WTC11 (cell line): ENCODE measurements at regions not wholly inside any gene's neighbourhood (a gene's known extent, or its start where the extent isn't known, plus 50 kb on each side); places are given as distances from the start of the nearest gene placed in this dataset.

Experiments used
- ATAC-seq: fragments of 200-7000 bp; cut with Tn5 transposase; 2 replicates; pipeline ENCODE4 v1.10.0; 2021; ENCODE audit warnings: mild to moderate bottlenecking, moderate library complexity
- CTCF ChIA-PET: fragments of 300-600 bp; sonication (Branson Sonifier 250); formaldehyde crosslinking; loops from one replicate; lab custom pipeline; 2021; ENCODE audit warnings: antibody characterized with exemption; lab: Charles Lee
- POLR2A ChIA-PET: fragments of 350-600 bp; sonication (Branson Sonifier 250); formaldehyde crosslinking; loops from one replicate; lab custom pipeline; 2021; ENCODE audit warnings: antibody characterized with exemption; lab: Charles Lee
- DNase-seq: peaks from one replicate; pipeline ENCODE4 v3.0.0; 2021; ENCODE audit warnings: low spot score
- H3K27ac Mint-ChIP-seq: 2 replicates; pipeline ENCODE4 v1.8.0; 2021; ENCODE audit warnings: mixed read lengths
- H3K27me3 Mint-ChIP-seq: 2 replicates; pipeline ENCODE4 v1.8.0; 2021; ENCODE audit warnings: low read depth, mild to moderate bottlenecking, moderate library complexity, mixed read lengths
- H3K36me3 Mint-ChIP-seq: 2 replicates; pipeline ENCODE4 v1.8.0; 2021; ENCODE audit warnings: mixed read lengths
- H3K4me1 Mint-ChIP-seq: 2 replicates; pipeline ENCODE4 v1.8.0; 2022; ENCODE audit warnings: mixed read lengths
- H3K4me3 Mint-ChIP-seq: 2 replicates; pipeline ENCODE4 v1.8.0; 2021; ENCODE audit warnings: mild to moderate bottlenecking, moderate library complexity, mixed read lengths
- H3K9me3 Mint-ChIP-seq: 2 replicates; pipeline ENCODE4 v1.8.0; 2021; ENCODE audit warnings: mixed read lengths
- ATF1 ChIP-seq: sonication (generic); formaldehyde crosslinking; IDR thresholded peaks from 2 replicates; pipeline ENCODE4 v1.8.1; 2023; ENCODE audit warnings: mild to moderate bottlenecking, moderate library complexity, missing genetic modification reagents
- ATF3 ChIP-seq: sonication (generic); formaldehyde crosslinking; conservative IDR thresholded peaks from 2 replicates; pipeline ENCODE4 v1.8.1; 2022; ENCODE audit warnings: mild to moderate bottlenecking, missing genetic modification reagents
- E2F5 ChIP-seq: sonication (generic); formaldehyde crosslinking; IDR thresholded peaks from 2 replicates; pipeline ENCODE4 v1.8.1; 2022; ENCODE audit warnings: mild to moderate bottlenecking, moderate library complexity, missing genetic modification reagents
- EMX1 ChIP-seq: fragments of 250-450 bp; sonication (Bioruptor Pico); IDR thresholded peaks from 2 replicates; pipeline ENCODE4 v1.8.0; 2021; ENCODE audit warnings: mild to moderate bottlenecking
- ETV6 ChIP-seq: sonication (generic); formaldehyde crosslinking; IDR thresholded peaks from 2 replicates; pipeline ENCODE4 v1.8.1; 2022; ENCODE audit warnings: mild to moderate bottlenecking, missing genetic modification reagents
- GABPB1 ChIP-seq: sonication (generic); formaldehyde crosslinking; IDR thresholded peaks from 2 replicates; pipeline ENCODE4 v1.8.1; 2023; ENCODE audit warnings: mild to moderate bottlenecking, missing genetic modification reagents
- GRHL2 ChIP-seq: fragments of 250-450 bp; sonication (Bioruptor Pico); IDR thresholded peaks from 2 replicates; pipeline ENCODE4 v1.8.0; 2022; ENCODE audit warnings: mild to moderate bottlenecking, moderate library complexity; ENCODE audit not compliant: insufficient replicate concordance, severe bottlenecking
- HMGA2 ChIP-seq: fragments of 250-450 bp; sonication (Bioruptor Pico); IDR thresholded peaks from 2 replicates; pipeline ENCODE4 v1.4.0; 2021; ENCODE audit warnings: mild to moderate bottlenecking, moderate library complexity
- IRF1 ChIP-seq: sonication (generic); formaldehyde crosslinking; IDR thresholded peaks from 2 replicates; pipeline ENCODE4 v1.8.0; 2023; ENCODE audit warnings: missing genetic modification reagents
- MLX ChIP-seq: sonication (generic); formaldehyde crosslinking; IDR thresholded peaks from 2 replicates; pipeline ENCODE4 v1.8.1; 2023; ENCODE audit warnings: mild to moderate bottlenecking, missing genetic modification reagents, moderate library complexity
- NR3C1 ChIP-seq: sonication (generic); formaldehyde crosslinking; conservative IDR thresholded peaks from 2 replicates; pipeline ENCODE4 v1.8.1; 2023; ENCODE audit warnings: low read depth, mild to moderate bottlenecking, missing genetic modification reagents
- SP1 ChIP-seq: sonication (generic); formaldehyde crosslinking; conservative IDR thresholded peaks from 2 replicates; pipeline ENCODE4 v1.8.1; 2022; ENCODE audit warnings: missing genetic modification reagents
- STAT6 ChIP-seq: sonication (generic); formaldehyde crosslinking; conservative IDR thresholded peaks from 2 replicates; pipeline ENCODE4 v1.8.1; 2023; ENCODE audit warnings: mild to moderate bottlenecking, low read depth, missing genetic modification reagents, moderate library complexity
- TCF7 ChIP-seq: sonication (generic); formaldehyde crosslinking; IDR thresholded peaks from 2 replicates; pipeline ENCODE4 v1.8.0; 2022; ENCODE audit warnings: mild to moderate bottlenecking, low read depth, missing genetic modification reagents, moderate library complexity
- ZNF317 ChIP-seq: sonication (generic); formaldehyde crosslinking; IDR thresholded peaks from 2 replicates; pipeline ENCODE4 v1.8.1; 2023; ENCODE audit warnings: low read depth, mild to moderate bottlenecking, moderate library complexity, missing genetic modification reagents, borderline replicate concordance
- ZNF425 ChIP-seq: fragments of 250-450 bp; sonication (Bioruptor Pico); conservative IDR thresholded peaks from 2 replicates; pipeline ENCODE4 v1.9.0; 2021; ENCODE audit warnings: mild to moderate bottlenecking
- ZNF532 ChIP-seq: fragments of 250-450 bp; sonication (Bioruptor Pico); IDR thresholded peaks from 2 replicates; pipeline ENCODE4 v1.9.0; 2021; ENCODE audit warnings: mild to moderate bottlenecking, borderline replicate concordance
- ZSCAN18 ChIP-seq: fragments of 250-450 bp; sonication (Bioruptor Pico); IDR thresholded peaks from 2 replicates; pipeline ENCODE4 v2.1.2; 2022; ENCODE audit warnings: mild to moderate bottlenecking, moderate library complexity

GRCh38 chr6:86215323-86215722 lies 572.6 kb upstream of the SYNCRIP start:
- H3K36me3 Mint-ChIP-seq = no peaks in the 10 kb centered on the region
- POLR2A ChIA-PET = no interaction called here
- H3K9me3 Mint-ChIP-seq = peaks cover 6% of the 10 kb centered on the region; the same call in 1 of the 2 replicates
- no peak for TF ChIP-seq TCF7 (CRISPR knock-in tag)
- TF ChIP-seq GRHL2 (CRISPR knock-in tag) = no peak
- no peak for TF ChIP-seq ZNF425 (CRISPR knock-in tag)
- TF ChIP-seq, all 79 proteins: peak for 0
- no peak for ATAC-seq
- Mint-ChIP-seq H3K4me3 (no peak overlapping the region), H3K27me3 (no peaks in the 10 kb centered on the region), H3K4me1 (no peaks in the 10 kb centered on the region), H3K27ac (no peak overlapping the region)
- no peak for DNase-seq
- CTCF ChIA-PET = interaction anchor here (1.5 kb wide), 1 partner anchor 722 kb away, joined by 3 read pairs; the partner anchor contains the start of gene HTR1E

GRCh38 chr6:86205980-86206379 lies 563.3 kb upstream of the SYNCRIP start:
- ChIA-PET CTCF (no interaction called here), POLR2A (no interaction called here)
- no peak for DNase-seq
- peaks cover 27% of the 10 kb centered on the region for H3K36me3 Mint-ChIP-seq
- no peak overlapping the region for H3K4me3 Mint-ChIP-seq
- no peak for TF ChIP-seq ATF3 (CRISPR knock-in tag)
- no peak for TF ChIP-seq GRHL2 (CRISPR knock-in tag)
- no peak for TF ChIP-seq GABPB1 (CRISPR knock-in tag)
- no peak for TF ChIP-seq SP1 (CRISPR knock-in tag)
- TF ChIP-seq ETV6 = no peak
- no peak for TF ChIP-seq ZSCAN18 (CRISPR knock-in tag)
- no peak for TF ChIP-seq NR3C1 (CRISPR knock-in tag)
- no peak for ATAC-seq
- no peaks in the 10 kb centered on the region for H3K27me3 Mint-ChIP-seq
- peaks cover 21% of the 10 kb centered on the region for H3K4me1 Mint-ChIP-seq
- H3K27ac Mint-ChIP-seq = no peak overlapping the region
- peaks cover 44% of the 10 kb centered on the region for H3K9me3 Mint-ChIP-seq

- H3K27ac Mint-ChIP-seq = peak overlapping the region; percentile 94
- H3K36me3 Mint-ChIP-seq = peaks cover 35% of the 10 kb centered on the region
- ChIA-PET POLR2A (no interaction called here), CTCF (no interaction called here)
- H3K4me3 Mint-ChIP-seq = no peak overlapping the region
- H3K4me1 Mint-ChIP-seq = peaks cover 21% of the 10 kb centered on the region
- ATAC-seq = peak; percentile 78
- DNase-seq = no peak
- peaks cover 57% of the 10 kb centered on the region for H3K9me3 Mint-ChIP-seq
- H3K27me3 Mint-ChIP-seq = no peaks in the 10 kb centered on the region
- TF ChIP-seq EMX1 (CRISPR knock-in tag) = no peak
- TF ChIP-seq MLX (CRISPR knock-in tag) = no peak
- TF ChIP-seq ATF1 (CRISPR knock-in tag) = no peak
- TF ChIP-seq ZNF317 = no peak
- no peak for TF ChIP-seq E2F5 (CRISPR knock-in tag)
- TF ChIP-seq STAT6 = no peak
- no peak for TF ChIP-seq ZNF532
- no peak for TF ChIP-seq HMGA2
- no peak for TF ChIP-seq IRF1
Observed at GRCh38 chr6:86203044-86203443, 560.4 kb upstream of the SYNCRIP start.
